Ascending aorta (tissue), 2 donors: ENCODE measurements at regions not wholly inside any gene's neighbourhood (a gene's known extent, or its start where the extent isn't known, plus 50 kb on each side); places are given as distances from the start of the nearest gene placed in this dataset.

Experiments
- DNase-seq, 2 donors: peaks; one replicate each; pipeline ENCODE4 v3.0.0-alpha.2; 2019; ENCODE audit warnings: low spot score in 2 of 2
- H3K27ac ChIP-seq, 2 donors: fragments of 200-600 bp; sonication (generic); one replicate each; pipeline ENCODE4 v1.5.1; 2016 to 2017; ENCODE audit warnings: mild to moderate bottlenecking in 1 of 2
- H3K27me3 ChIP-seq: fragments of 200-600 bp; sonication (generic); one replicate; pipeline ENCODE4 v1.5.1; 2017
- H3K36me3 ChIP-seq, 2 donors: fragments of 200-600 bp; sonication (generic); one replicate each; pipeline ENCODE4 v1.5.1; 2016
- H3K4me1 ChIP-seq, 2 donors: fragments of 200-600 bp; sonication (generic); one replicate each; pipeline ENCODE4 v1.5.1; 2016 to 2017; ENCODE audit warnings: mild to moderate bottlenecking in 1 of 2
- H3K4me3 ChIP-seq, 2 donors: fragments of 200-600 bp; sonication (generic); one replicate each; pipeline ENCODE4 v1.5.1; 2016 to 2017; ENCODE audit warnings: mild to moderate bottlenecking in 1 of 2
- H3K9me3 ChIP-seq, 2 donors: fragments of 200-600 bp; sonication (generic); one replicate each; pipeline ENCODE4 v1.5.1; 2016
- CTCF ChIP-seq, 3 experiments: fragments of 200-600 bp in 2 of 3; fragments of 450-650 bp in 1 of 3; sonication (generic) in 2 of 3; IDR thresholded peaks; one replicate each; pipeline ENCODE4 v1.5.1; 2016 to 2019; ENCODE audit warnings: antibody characterized with exemption in 3 of 3, mild to moderate bottlenecking in 1 of 3, moderate library complexity in 1 of 3
- intact Hi-C: fragments of 100-400 bp; cut with DNase I; formaldehyde crosslinking; loops from one replicate; pipeline ENCODE4 v1.15.1; 2023

GRCh38 chr6:33963136-33963750, 159.4 kb upstream of the MLN start:
- DNase-seq = peak in 1 of 2 donors; percentile 50
- no peaks in the 10 kb centered on the region for H3K27me3 ChIP-seq
- intact Hi-C loops = no loop called here
- H3K27ac ChIP-seq = no peak overlapping the region
- H3K4me3 ChIP-seq = no peak overlapping the region
- no peaks in the 10 kb centered on the region for H3K9me3 ChIP-seq
- no peak for TF ChIP-seq CTCF (IDR thresholded peaks at IDR 0.05)
- H3K36me3 ChIP-seq = no peaks in the 10 kb centered on the region
- no peaks in the 10 kb centered on the region for H3K4me1 ChIP-seq

GRCh38 chr6:33962246-33963027, 158.6 kb upstream of the MLN start:
- H3K4me3 ChIP-seq = no peak overlapping the region
- intact Hi-C loops = no loop called here
- peak in 1 of 2 donors; percentile 39 for DNase-seq
- no peaks in the 10 kb centered on the region for H3K36me3 ChIP-seq
- TF ChIP-seq CTCF (IDR thresholded peaks at IDR 0.05) = no peak
- H3K27me3 ChIP-seq = no peaks in the 10 kb centered on the region
- H3K9me3 ChIP-seq = no peaks in the 10 kb centered on the region
- no peaks in the 10 kb centered on the region for H3K4me1 ChIP-seq
- H3K27ac ChIP-seq = no peak overlapping the region

- Histone ChIP-seq H3K4me3 (no peak overlapping the region), H3K9me3 (no peaks in the 10 kb centered on the region), H3K27ac (no peak overlapping the region), H3K4me1 (no peaks in the 10 kb centered on the region), H3K27me3 (no peaks in the 10 kb centered on the region), H3K36me3 (no peaks in the 10 kb centered on the region)
- intact Hi-C loops = no loop called here
- peak in 1 of 2 donors; percentile 46 for DNase-seq
- TF ChIP-seq CTCF (IDR thresholded peaks at IDR 0.05) = no peak
Measured at GRCh38 chr6:33961691-33962090, 157.9 kb upstream of the MLN start.

- Histone ChIP-seq H3K4me3 (no peak overlapping the region), H3K36me3 (no peaks in the 10 kb centered on the region), H3K9me3 (no peaks in the 10 kb centered on the region), H3K4me1 (no peaks in the 10 kb centered on the region), H3K27ac (no peak overlapping the region), H3K27me3 (no peaks in the 10 kb centered on the region)
- intact Hi-C loops = no loop called here
- DNase-seq = no peak
- no peak for TF ChIP-seq CTCF (IDR thresholded peaks at IDR 0.05)
Measured at GRCh38 chr6:33960345-33961313, 156.8 kb upstream of the MLN start.

- TF ChIP-seq CTCF (IDR thresholded peaks at IDR 0.05) = no peak
- Histone ChIP-seq H3K27ac (no peak overlapping the region), H3K4me3 (no peak overlapping the region), H3K27me3 (no peaks in the 10 kb centered on the region), H3K9me3 (no peaks in the 10 kb centered on the region), H3K4me1 (no peaks in the 10 kb centered on the region), H3K36me3 (no peaks in the 10 kb centered on the region)
- no peak for DNase-seq
- intact Hi-C loops = no loop called here
Measured at GRCh38 chr6:33959661-33960344, 156.0 kb upstream of the MLN start.
